ENCODE measurements at regions not wholly inside any gene's neighbourhood (a gene's known extent, or its start where the extent isn't known, plus 50 kb on each side); places are given as distances from the start of the nearest gene placed in this dataset.

GRCh38 chr5:77948476-77948875 is 172.3 kb upstream of the TBCA start:
- no peak for DNase-seq (ENCODE audit: low spot score)

GRCh38 chr5:77947041-77947428 is 170.9 kb upstream of the TBCA start:
- DNase-seq (ENCODE audit: low spot score) = no peak

DNA sequence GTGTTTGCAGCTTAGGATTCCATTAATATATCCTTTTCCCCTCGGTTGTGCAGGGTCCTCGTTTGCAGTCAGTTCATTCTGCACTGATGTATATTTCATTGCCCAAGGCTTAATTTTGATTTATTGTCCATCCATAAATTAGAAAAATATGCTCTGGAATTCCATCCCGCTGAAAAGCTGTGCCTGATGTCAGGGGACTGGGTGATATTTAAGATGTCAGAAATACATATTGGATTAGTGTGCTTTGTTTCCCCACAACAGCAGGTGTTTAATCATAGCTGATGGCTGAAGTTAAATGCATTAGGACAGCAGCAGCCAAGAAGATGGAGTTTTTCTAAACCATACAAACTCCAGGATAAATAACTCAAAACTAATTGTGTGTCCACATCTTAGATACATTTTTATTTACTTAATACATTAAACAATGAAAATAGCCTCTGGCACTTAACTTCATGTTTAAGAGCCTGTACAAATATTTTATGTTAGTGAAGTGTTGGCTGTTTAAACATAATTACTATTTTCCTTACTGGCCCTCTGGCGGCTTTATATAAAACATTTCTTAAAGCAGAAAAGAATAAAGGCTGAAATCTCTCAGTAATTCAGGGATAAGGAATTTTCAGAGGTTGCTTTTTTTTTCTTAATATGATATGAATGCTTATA is 170.4 kb upstream of the TBCA start:
- no peak for DNase-seq (ENCODE audit: low spot score)

DNA sequence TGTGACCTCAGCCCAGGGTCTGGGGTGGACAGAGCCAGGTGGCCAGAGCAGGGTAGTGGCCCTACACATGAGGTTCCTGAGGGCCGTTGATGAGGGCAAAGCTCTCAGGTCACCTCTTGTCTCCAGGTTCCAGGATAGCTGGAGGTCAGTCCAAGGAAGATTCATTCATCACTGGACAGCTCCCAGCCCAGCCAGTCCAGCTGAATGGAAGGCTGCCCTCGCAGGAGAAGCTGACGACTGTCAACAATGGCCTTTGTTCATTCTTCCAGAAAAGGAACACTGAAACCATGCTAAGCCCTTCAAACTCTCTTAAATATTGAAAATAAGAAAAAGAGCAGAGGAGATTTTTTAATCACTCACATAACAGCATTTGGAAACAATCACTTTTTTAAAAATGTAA is 169.7 kb upstream of the TBCA start:
- DNase-seq (ENCODE audit: low spot score) = no peak

DNA sequence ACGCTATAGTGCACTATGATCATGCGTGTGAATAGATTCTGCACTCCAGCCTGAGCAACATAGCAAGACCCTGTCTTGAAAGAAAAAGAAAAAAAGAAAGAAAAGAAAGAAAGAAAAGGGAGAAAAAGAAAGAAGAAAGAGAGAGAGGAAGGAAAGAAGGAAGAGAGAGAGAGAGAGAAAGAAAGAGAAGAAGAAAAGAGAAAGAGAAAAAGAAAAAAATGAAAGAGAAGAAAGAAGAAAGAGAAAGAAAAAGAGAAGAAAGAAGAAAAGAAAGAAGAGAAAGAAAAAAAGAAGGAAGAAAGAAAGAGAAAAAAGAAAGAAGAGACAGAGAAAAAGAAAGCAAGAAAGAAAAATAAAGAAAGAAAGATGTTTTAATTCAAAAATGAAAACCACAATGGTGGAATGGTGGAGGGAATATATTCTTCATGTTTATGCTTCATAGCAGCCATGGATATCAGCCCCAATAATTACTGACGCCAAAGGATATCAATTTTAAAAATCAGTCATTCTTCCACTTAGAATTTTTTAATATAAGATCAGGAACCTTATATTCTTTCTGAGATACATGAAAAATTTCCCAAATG is 168.7 kb upstream of the TBCA start:
- no peak for DNase-seq (ENCODE audit: low spot score)

GRCh38 chr5:77943851-77944250 is 167.7 kb upstream of the TBCA start:
- no peak for DNase-seq (ENCODE audit: low spot score)

DNA sequence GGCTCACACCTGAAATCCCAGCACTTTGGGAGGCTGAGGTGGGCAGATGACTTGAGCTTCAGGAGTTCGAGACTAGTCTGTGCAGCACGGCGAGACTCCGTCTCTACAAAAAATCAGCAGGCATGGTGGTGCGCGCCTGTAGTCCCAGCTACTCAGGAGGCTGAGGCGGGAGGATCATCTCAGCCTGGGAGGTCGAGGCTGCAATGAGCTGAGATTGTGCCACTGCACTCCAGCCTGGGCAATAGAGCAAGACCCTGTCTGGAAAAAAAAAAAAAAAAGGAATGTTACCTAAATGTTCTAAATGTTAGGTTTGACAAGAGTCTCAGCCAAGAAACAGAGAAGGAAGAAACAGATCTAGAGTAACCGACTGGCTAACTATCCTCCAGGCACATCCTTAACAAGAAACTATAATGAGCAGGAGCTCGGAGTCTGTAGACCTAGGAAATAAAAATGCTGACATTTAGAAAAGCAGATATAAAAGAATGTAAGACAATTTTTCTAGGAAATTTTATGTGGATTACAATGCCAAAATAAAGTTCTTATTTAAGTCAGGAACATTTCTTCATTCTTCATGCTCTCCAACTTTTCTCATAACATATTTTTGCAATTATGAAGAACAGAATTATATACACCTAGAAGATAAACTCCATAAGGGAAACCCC is 166.6 kb upstream of the TBCA start:
- no peak for DNase-seq (ENCODE audit: low spot score)

- no peak for DNase-seq (ENCODE audit: low spot score)
These were observed 161.1 kb upstream of the TBCA start for GRCh38 chr5:77937015-77937908.

DNA sequence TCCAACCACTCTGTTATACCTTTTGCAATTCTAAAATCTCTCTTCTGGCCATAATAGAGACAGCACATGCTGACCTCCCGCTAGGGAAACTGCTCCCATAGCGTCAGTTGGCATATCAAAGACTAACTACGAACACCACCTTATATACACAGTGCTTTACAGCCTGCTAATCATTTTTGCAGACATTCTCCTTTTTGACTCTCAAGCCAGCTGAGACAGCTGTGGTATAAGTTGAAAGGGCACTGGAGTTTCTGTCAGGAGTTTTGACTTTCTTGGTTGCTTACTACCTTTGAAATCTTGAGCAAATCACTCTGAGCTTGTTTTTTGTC is 160.2 kb upstream of the TBCA start:
- no peak for DNase-seq (ENCODE audit: low spot score)

DNA sequence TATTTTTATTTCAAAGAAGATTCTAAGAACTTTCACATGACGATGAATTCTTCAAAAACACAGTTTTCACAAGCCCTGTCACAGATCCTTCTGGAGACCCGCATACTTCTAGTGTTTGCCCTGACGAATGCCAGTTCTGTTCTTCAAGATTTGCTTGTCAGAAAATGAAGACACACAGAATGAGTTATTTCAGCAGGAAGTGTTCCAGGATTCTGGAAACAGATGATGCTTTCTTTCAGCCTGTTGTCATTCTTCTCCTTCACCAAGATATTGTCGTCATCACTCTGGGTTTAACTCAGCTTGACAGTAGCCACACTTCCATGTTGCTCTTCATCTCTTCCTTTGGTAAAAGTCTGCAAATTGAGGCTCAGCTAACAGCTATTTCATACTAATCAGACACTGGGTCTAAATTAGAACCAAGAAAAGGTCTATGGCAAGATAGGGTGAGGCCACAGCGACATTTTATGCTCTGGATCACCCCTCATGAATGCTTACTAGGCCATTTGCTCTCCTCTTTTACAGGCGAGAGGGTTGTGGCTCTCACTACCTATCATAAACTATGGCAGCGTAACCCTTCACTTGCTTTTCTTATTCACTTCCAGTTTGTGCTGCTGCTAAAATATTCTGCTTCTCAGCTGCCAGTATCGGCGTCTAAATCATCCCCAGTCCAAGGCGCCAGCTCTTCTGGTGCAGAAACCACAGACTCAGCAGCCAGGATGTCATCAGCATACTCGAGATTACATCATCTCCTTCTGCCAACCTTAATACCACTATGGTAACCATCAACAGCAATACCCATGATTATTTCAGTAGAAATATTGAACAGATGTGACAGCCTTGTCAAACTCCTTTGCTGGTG is 159.6 kb upstream of the TBCA start:
- DNase-seq (ENCODE audit: low spot score) = no peak

DNA sequence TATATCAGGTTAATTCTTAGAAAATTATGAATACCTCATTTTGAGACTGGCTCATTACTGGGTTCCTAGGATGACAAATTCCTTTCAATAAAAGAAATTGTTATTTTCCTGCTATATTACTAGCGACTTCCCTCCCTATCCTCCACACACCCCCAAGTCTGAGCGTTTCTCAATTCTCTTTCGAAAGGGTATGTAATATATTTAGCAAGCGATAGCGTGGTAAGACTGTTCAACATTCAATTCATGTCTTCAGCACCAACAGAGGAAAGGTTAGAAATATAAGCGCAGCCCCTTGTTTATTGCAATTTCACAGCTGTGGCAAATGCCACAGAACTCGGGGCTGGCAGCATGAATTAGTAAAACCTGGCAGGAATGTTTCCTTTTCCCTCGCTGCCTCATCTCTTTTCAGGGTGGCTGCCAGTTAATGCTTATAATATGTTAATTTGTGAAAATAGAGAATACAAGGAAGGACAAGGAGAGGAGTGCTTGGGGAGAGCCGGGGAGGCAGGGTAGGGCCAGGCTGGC is 152.7 kb upstream of the TBCA start:
- DNase-seq (ENCODE audit: low spot score) = no peak

- DNase-seq (ENCODE audit: low spot score) = no peak
These were observed 150.2 kb upstream of the TBCA start for GRCh38 chr5:77926337-77926736.

DNA sequence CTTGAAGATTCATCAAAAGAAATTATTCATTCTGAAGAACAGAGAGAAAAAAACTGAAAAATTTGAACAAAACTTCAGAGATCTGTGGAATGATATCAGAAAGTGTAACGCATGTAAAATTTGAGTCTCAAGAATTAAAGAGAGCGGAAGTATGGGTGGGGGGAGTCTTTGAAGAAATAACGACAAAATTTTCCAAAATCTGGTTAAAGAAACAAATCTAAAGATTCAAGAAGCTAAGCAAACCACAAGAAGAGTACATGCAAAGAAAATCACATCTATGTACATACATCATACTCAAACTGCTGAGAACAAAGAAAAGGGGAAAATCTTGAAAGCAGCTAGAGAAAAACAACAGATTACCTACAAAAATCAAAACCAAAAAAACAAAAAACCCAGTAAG is 149.4 kb upstream of the TBCA start:
- no peak for DNase-seq (ENCODE audit: low spot score)

DNA sequence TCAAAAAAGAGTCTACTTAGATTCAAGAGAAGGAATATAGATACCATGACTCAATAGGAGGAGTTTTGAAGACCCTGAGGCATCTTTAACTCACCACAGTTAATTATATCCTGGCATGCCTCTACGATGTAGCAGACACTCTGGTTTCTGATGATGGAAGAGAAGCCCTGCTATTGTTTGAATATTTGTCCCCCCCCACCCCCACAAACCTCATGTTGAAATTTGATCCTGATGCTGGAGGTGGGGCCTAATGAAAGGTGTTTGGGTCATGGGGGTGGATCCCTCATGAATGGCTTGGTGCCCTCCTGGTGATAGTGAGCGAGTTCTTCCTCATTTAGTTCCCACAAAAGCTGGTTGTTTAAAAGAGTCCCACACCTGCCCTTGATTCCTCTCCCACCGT is 147.9 kb upstream of the TBCA start:
- no peak for DNase-seq (ENCODE audit: low spot score)

DNA sequence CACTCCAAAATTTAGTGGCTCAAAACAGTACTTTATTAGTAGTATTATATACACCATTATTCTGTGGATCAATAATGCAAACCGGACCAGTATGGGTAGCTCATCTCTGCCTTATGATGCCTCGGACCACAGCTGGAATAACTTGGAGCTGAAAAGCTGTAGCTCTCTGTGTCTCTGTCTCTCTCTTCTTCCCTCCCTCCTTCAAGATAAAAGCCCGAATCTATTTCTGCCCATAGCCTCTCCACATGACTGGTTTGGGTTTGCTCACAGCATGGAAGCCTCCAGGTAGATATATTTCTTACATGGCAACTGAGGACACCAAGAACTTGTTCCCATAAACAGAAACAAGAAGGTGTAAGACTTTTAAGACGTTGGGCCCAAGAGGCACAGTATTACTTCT is 147.5 kb upstream of the TBCA start:
- no peak for DNase-seq (ENCODE audit: low spot score)

DNA sequence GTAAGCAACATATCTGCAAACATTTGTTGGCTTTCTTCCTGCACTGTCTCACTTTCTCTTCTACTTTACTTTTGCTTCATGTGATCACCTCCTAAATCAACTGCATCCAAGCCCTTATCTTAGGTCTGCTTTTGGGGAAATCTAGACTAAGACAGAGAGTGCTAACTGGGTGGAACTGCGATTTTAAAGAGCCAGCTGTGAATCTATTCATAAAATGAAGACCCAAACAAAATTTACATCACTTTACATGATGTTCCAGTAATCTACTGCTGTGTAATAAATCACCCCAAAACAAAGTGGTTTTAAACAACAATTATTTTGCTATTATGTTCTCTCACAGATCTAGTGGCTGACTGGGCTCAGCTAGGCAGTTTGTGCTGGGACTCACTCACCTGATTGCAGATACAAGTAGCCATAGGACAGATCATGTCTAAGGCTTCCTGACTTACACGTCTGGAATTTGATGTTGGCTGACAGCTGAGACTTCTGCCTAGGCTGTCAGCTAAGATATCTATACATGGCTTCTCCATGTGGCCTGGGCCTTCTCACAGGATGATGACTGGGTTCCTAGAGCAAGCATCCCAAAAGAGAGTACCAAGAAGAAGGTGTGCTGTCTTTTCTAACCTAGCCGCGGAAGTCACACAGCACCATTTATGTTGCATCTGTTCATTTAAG is 145.1 kb upstream of the TBCA start:
- DNase-seq (ENCODE audit: low spot score) = no peak

DNA sequence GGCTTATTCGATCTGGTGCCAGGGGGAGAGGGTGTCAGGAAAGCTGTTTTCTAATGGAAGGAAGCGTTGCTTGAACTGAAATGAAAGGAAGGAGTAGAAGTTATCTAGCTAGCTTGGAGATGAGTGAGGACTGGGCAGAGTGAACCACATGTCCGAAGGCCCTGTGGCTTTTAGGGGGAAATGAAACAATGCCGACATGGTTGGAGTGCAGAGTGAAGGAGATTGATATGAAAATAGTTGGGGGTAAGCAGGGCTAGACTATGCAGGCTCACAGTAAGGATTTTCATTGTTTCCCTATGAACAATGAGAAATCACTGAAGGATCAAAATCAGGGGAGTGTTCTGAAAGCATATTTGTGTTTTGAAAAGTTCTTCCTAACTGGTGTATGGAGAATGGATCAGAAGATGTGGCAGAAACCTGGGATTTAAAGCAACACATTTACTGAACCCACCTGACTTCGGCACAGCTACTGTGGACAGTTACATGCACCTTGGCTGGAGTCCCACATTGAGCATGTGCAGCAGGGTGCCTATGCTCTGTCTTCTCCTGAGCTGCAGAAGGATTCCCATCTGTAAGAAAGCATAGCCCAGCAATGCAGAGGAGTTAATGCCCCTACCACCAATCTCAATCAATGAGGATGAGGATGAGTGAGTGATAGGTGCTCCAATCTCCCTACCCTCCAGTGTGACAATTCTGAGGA is 144.4 kb upstream of the TBCA start:
- DNase-seq (ENCODE audit: low spot score) = no peak

DNA sequence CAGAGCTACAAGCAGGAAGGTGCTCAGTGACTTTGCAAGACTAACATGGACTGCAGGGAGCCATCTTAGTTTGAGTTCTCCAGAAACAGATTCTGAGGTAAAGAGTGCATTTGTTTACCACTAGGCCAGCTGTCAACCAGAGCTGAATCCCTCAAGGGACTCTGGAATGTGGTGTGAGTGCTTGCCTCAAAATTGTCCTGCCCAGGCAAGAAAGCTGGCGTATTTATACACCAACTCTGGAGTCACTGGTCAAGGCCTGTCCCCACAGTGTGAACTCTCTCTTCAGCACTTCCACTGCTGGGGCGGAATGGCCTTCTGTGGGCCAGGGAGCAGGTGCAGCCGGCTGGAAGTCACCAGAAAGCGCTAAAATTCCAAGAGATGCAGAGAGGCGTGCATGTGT is 139.2 kb upstream of the TBCA start:
- no peak for DNase-seq (ENCODE audit: low spot score)

DNA sequence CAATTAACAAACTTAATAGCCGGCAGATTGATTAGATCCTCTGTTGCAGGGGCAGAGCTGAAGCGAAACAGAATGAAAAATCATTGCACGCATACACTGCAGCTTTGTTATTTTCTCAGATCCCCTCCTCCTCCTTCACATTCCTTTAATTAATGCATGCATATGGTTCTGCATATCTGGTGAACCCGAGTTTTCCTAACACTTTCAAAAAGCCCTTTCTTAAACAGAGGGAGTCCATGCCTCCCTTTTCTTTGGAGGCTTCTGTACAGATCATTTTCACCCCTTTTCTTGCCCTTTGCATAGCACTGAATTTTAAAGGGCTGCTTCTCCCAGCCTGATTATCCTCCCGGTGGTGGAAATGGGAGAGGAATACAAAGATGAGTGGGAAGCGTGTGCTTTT is 136.6 kb upstream of the TBCA start:
- no peak for DNase-seq (ENCODE audit: low spot score)

- no peak for DNase-seq (ENCODE audit: low spot score)
These were observed 134.6 kb upstream of the TBCA start for GRCh38 chr5:77910602-77911188.

Measured in ecto neural progenitor cell (in vitro differentiated cells).